Dendritic cell treated with granulocyte-macrophage colony-stimulating factor and Interleukin-4, amounts not matched to agents 40 ng/mL and 50 ng/mL, for 4 days (primary cell): ENCODE measurements at regions not wholly inside any gene's neighbourhood (a gene's known extent, or its start where the extent isn't known, plus 50 kb on each side); places are given as distances from the start of the nearest gene placed in this dataset.

Experiments used
- H3K27ac Mint-ChIP-seq: one replicate; pipeline ENCODE4 v1.8.0; 2022; ENCODE audit warnings: mild to moderate bottlenecking, mixed read lengths
- H3K27me3 Mint-ChIP-seq: one replicate; pipeline ENCODE4 v1.8.0; 2022; ENCODE audit warnings: mild to moderate bottlenecking, mixed read lengths
- H3K36me3 Mint-ChIP-seq: one replicate; pipeline ENCODE4 v1.8.0; 2022; ENCODE audit warnings: low read depth, mixed read lengths
- H3K4me1 Mint-ChIP-seq: one replicate; pipeline ENCODE4 v1.8.0; 2022; ENCODE audit warnings: low read depth, mixed read lengths
- H3K4me3 Mint-ChIP-seq: one replicate; pipeline ENCODE4 v1.8.0; 2022; ENCODE audit warnings: mild to moderate bottlenecking, moderate library complexity, mixed read lengths
- H3K9me3 Mint-ChIP-seq: one replicate; pipeline ENCODE4 v1.8.0; 2022; ENCODE audit warnings: mixed read lengths
- intact Hi-C: fragments of 100-400 bp; cut with micrococcal nuclease; formaldehyde crosslinking; loops from one replicate; pipeline ENCODE4 v1.15.0; 2022

- no peaks in the 10 kb centered on the region for H3K36me3 Mint-ChIP-seq
- H3K4me1 Mint-ChIP-seq = no peaks in the 10 kb centered on the region
- no peak overlapping the region for H3K4me3 Mint-ChIP-seq
- intact Hi-C loops = no loop called here
- no peaks in the 10 kb centered on the region for H3K9me3 Mint-ChIP-seq
- peaks cover 6% of the 10 kb centered on the region for H3K27me3 Mint-ChIP-seq
- H3K27ac Mint-ChIP-seq = no peak overlapping the region
These were observed 1488.6 kb downstream of the BRD1 start for GRCh38 chr22:48338793-48339705.

- H3K4me1 Mint-ChIP-seq = no peaks in the 10 kb centered on the region
- peaks cover 6% of the 10 kb centered on the region for H3K27me3 Mint-ChIP-seq
- no peaks in the 10 kb centered on the region for H3K36me3 Mint-ChIP-seq
- H3K4me3 Mint-ChIP-seq = no peak overlapping the region
- no peak overlapping the region for H3K27ac Mint-ChIP-seq
- intact Hi-C loops = no loop called here
- no peaks in the 10 kb centered on the region for H3K9me3 Mint-ChIP-seq
These were observed 1489.5 kb downstream of the BRD1 start for GRCh38 chr22:48337957-48338792.

- no peaks in the 10 kb centered on the region for H3K36me3 Mint-ChIP-seq
- intact Hi-C loops = no loop called here
- no peak overlapping the region for H3K4me3 Mint-ChIP-seq
- H3K9me3 Mint-ChIP-seq = no peaks in the 10 kb centered on the region
- no peaks in the 10 kb centered on the region for H3K4me1 Mint-ChIP-seq
- no peak overlapping the region for H3K27ac Mint-ChIP-seq
- peaks cover 4% of the 10 kb centered on the region for H3K27me3 Mint-ChIP-seq
These were observed 1491.2 kb downstream of the BRD1 start for GRCh38 chr22:48336339-48337060.

GRCh38 chr22:48335442-48336139 is 1492.1 kb downstream of the BRD1 start:
- no peak overlapping the region for H3K27ac Mint-ChIP-seq
- peaks cover 1% of the 10 kb centered on the region for H3K27me3 Mint-ChIP-seq
- H3K36me3 Mint-ChIP-seq = no peaks in the 10 kb centered on the region
- H3K4me1 Mint-ChIP-seq = no peaks in the 10 kb centered on the region
- no peak overlapping the region for H3K4me3 Mint-ChIP-seq
- intact Hi-C loops = no loop called here
- no peaks in the 10 kb centered on the region for H3K9me3 Mint-ChIP-seq

GRCh38 chr22:48334971-48335370 is 1492.7 kb downstream of the BRD1 start:
- H3K36me3 Mint-ChIP-seq = no peaks in the 10 kb centered on the region
- H3K4me1 Mint-ChIP-seq = no peaks in the 10 kb centered on the region
- H3K9me3 Mint-ChIP-seq = no peaks in the 10 kb centered on the region
- H3K4me3 Mint-ChIP-seq = no peak overlapping the region
- peaks cover 1% of the 10 kb centered on the region for H3K27me3 Mint-ChIP-seq
- no peak overlapping the region for H3K27ac Mint-ChIP-seq
- intact Hi-C loops = no loop called here

GRCh38 chr22:48333816-48334735 is 1493.6 kb downstream of the BRD1 start:
- H3K36me3 Mint-ChIP-seq = no peaks in the 10 kb centered on the region
- no peak overlapping the region for H3K4me3 Mint-ChIP-seq
- intact Hi-C loops = no loop called here
- peaks cover 1% of the 10 kb centered on the region for H3K27me3 Mint-ChIP-seq
- no peaks in the 10 kb centered on the region for H3K4me1 Mint-ChIP-seq
- H3K27ac Mint-ChIP-seq = no peak overlapping the region
- H3K9me3 Mint-ChIP-seq = peaks cover 3% of the 10 kb centered on the region

GRCh38 chr22:48333323-48333763 is 1494.3 kb downstream of the BRD1 start:
- Mint-ChIP-seq H3K9me3 (peaks cover 10% of the 10 kb centered on the region), H3K36me3 (no peaks in the 10 kb centered on the region), H3K4me3 (no peak overlapping the region), H3K4me1 (no peaks in the 10 kb centered on the region), H3K27ac (no peak overlapping the region), H3K27me3 (no peaks in the 10 kb centered on the region)
- intact Hi-C loops = no loop called here

- H3K27me3 Mint-ChIP-seq = no peaks in the 10 kb centered on the region
- no peaks in the 10 kb centered on the region for H3K4me1 Mint-ChIP-seq
- H3K36me3 Mint-ChIP-seq = no peaks in the 10 kb centered on the region
- H3K9me3 Mint-ChIP-seq = peaks cover 17% of the 10 kb centered on the region
- no peak overlapping the region for H3K4me3 Mint-ChIP-seq
- H3K27ac Mint-ChIP-seq = no peak overlapping the region
- intact Hi-C loops = no loop called here
These were observed 1495.0 kb downstream of the BRD1 start for GRCh38 chr22:48332438-48333322.

GRCh38 chr22:48331691-48332220 is 1495.9 kb downstream of the BRD1 start:
- Mint-ChIP-seq H3K27ac (no peak overlapping the region), H3K4me1 (no peaks in the 10 kb centered on the region), H3K9me3 (peaks cover 18% of the 10 kb centered on the region), H3K27me3 (no peaks in the 10 kb centered on the region), H3K36me3 (no peaks in the 10 kb centered on the region), H3K4me3 (no peak overlapping the region)
- intact Hi-C loops = no loop called here

GRCh38 chr22:48331266-48331665 is 1496.4 kb downstream of the BRD1 start:
- no peaks in the 10 kb centered on the region for H3K36me3 Mint-ChIP-seq
- no peaks in the 10 kb centered on the region for H3K4me1 Mint-ChIP-seq
- no peak overlapping the region for H3K27ac Mint-ChIP-seq
- H3K4me3 Mint-ChIP-seq = no peak overlapping the region
- peaks cover 18% of the 10 kb centered on the region for H3K9me3 Mint-ChIP-seq
- intact Hi-C loops = no loop called here
- no peaks in the 10 kb centered on the region for H3K27me3 Mint-ChIP-seq

- H3K36me3 Mint-ChIP-seq = no peaks in the 10 kb centered on the region
- no peaks in the 10 kb centered on the region for H3K4me1 Mint-ChIP-seq
- no peak overlapping the region for H3K27ac Mint-ChIP-seq
- no peak overlapping the region for H3K4me3 Mint-ChIP-seq
- intact Hi-C loops = no loop called here
- H3K27me3 Mint-ChIP-seq = no peaks in the 10 kb centered on the region
- H3K9me3 Mint-ChIP-seq = peaks cover 27% of the 10 kb centered on the region
These were observed 1500.0 kb downstream of the BRD1 start for GRCh38 chr22:48327721-48328120.

GRCh38 chr22:48323746-48324145 is 1503.9 kb downstream of the BRD1 start:
- Mint-ChIP-seq H3K4me3 (no peak overlapping the region), H3K36me3 (no peaks in the 10 kb centered on the region), H3K4me1 (no peaks in the 10 kb centered on the region), H3K9me3 (peaks cover 21% of the 10 kb centered on the region), H3K27me3 (no peaks in the 10 kb centered on the region), H3K27ac (no peak overlapping the region)
- intact Hi-C loops = no loop called here
